Natural killer cell (primary cell): ENCODE measurements at regions not wholly inside any gene's neighbourhood (a gene's known extent, or its start where the extent isn't known, plus 50 kb on each side); places are given as distances from the start of the nearest gene placed in this dataset.

Experiments used
- ATAC-seq, 3 donors: fragments of 150-1000 bp in 2 of 3; fragments of 200-7000 bp in 1 of 3; cut with Tn5 transposase; 1 replicate in 1 of 3; 2 replicates in 2 of 3; pipeline ENCODE4 v1.10.0; 2021; ENCODE audit warnings: mild to moderate bottlenecking in 2 of 3, moderate library complexity in 2 of 3
- DNase-seq, 2 donors: peaks; one replicate each; pipeline versions ENCODE4 v3.0.0 to v3.0.0-alpha.2; 2013 to 2021; ENCODE audit warnings: mixed read lengths in 1 of 2
- H3K27ac ChIP-seq: one replicate; pipeline ENCODE4 v1.5.1; 2013; ENCODE audit warnings: mild to moderate bottlenecking, low read length
- H3K27me3 ChIP-seq: one replicate; pipeline ENCODE4 v1.6.1; 2013; ENCODE audit warnings: low read length; ENCODE audit not compliant: control insufficient read depth, insufficient read depth
- H3K36me3 ChIP-seq: one replicate; pipeline ENCODE4 v1.6.1; 2013; ENCODE audit warnings: low read length; ENCODE audit not compliant: control insufficient read depth, insufficient read depth
- H3K4me1 ChIP-seq: one replicate; pipeline ENCODE4 v1.6.1; 2013; ENCODE audit warnings: low read length; ENCODE audit not compliant: control insufficient read depth, insufficient read depth
- H3K4me3 ChIP-seq: one replicate; pipeline ENCODE4 v1.5.1; 2013; ENCODE audit warnings: low read length
- H3K9me3 ChIP-seq: one replicate; pipeline ENCODE4 v1.6.1; 2013; ENCODE audit warnings: low read length; ENCODE audit not compliant: control insufficient read depth, insufficient read depth
- H3K27ac Mint-ChIP-seq, 2 donors: one replicate each; pipeline ENCODE4 v1.8.0; 2022; ENCODE audit warnings: mild to moderate bottlenecking in 2 of 2, mixed read lengths in 2 of 2, moderate library complexity in 1 of 2
- H3K27me3 Mint-ChIP-seq, 2 donors: one replicate each; pipeline ENCODE4 v1.8.0; 2022; ENCODE audit warnings: low read depth in 2 of 2, mixed read lengths in 2 of 2
- H3K36me3 Mint-ChIP-seq: one replicate; pipeline ENCODE4 v1.8.0; 2022; ENCODE audit warnings: mixed read lengths
- H3K4me1 Mint-ChIP-seq, 2 donors: one replicate each; pipeline ENCODE4 v1.8.0; 2022; ENCODE audit warnings: mixed read lengths in 2 of 2
- H3K4me3 Mint-ChIP-seq: one replicate; pipeline ENCODE4 v1.8.0; 2022; ENCODE audit warnings: mild to moderate bottlenecking, moderate library complexity, mixed read lengths
- H3K9me3 Mint-ChIP-seq, 2 donors: one replicate each; pipeline ENCODE4 v1.8.0; 2022; ENCODE audit warnings: mixed read lengths in 2 of 2
- WGBS: methylation state at CpG from one replicate; pipeline ENCODE4 v1.1.7; 2013; ENCODE audit warnings: missing lambda C conversion rate; ENCODE audit not compliant: insufficient coverage; 5-methylcytosine and 5-hydroxymethylcytosine counted together
- intact Hi-C: fragments of 100-400 bp; cut with micrococcal nuclease; formaldehyde crosslinking; loops from one replicate; pipeline ENCODE4 v1.14.2; 2022
- TF ChIP-seq, protein P1 (sequence below): fragments of 200-600 bp; IDR thresholded peaks from one replicate; pipeline ENCODE4 v1.8.0; 2022; ENCODE audit warnings: antibody characterized with exemption

DNA sequence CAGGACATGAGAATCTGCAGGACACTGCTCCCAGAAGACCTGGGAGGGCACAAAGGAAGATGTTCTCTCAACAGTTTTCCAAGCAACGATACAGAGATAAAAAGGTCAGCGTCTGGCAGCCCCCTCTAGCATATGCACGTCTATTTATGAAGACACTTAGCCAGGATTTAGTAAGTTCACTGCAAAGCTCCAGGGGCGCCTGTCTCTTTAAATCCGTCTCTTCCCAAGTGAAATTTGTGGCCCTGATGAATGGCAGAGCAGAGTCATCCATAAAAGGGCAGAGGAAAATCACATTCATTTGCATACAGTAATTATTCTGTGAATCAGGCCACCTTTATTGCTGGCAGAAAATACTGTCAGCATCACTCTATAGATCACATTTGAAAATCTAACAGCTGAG is 390.9 kb upstream of the SMIM21 start:
- Mint-ChIP-seq H3K4me1 (no peaks in the 10 kb centered on the region), H3K27ac (no peak overlapping the region), H3K4me3 (no peak overlapping the region), H3K36me3 (no peaks in the 10 kb centered on the region), H3K9me3 (peaks cover 0 to 5% of the 10 kb centered on the region in 2 donors), H3K27me3 (peaks cover 9% of the 10 kb centered on the region in 2 donors)
- WGBS, result 80% methylated on average over 5 of the region's 5 CpGs
- ATAC-seq, result no peak
- H3K27me3 ChIP-seq, result no peaks in the 10 kb centered on the region
- TF ChIP-seq, protein P1, sequence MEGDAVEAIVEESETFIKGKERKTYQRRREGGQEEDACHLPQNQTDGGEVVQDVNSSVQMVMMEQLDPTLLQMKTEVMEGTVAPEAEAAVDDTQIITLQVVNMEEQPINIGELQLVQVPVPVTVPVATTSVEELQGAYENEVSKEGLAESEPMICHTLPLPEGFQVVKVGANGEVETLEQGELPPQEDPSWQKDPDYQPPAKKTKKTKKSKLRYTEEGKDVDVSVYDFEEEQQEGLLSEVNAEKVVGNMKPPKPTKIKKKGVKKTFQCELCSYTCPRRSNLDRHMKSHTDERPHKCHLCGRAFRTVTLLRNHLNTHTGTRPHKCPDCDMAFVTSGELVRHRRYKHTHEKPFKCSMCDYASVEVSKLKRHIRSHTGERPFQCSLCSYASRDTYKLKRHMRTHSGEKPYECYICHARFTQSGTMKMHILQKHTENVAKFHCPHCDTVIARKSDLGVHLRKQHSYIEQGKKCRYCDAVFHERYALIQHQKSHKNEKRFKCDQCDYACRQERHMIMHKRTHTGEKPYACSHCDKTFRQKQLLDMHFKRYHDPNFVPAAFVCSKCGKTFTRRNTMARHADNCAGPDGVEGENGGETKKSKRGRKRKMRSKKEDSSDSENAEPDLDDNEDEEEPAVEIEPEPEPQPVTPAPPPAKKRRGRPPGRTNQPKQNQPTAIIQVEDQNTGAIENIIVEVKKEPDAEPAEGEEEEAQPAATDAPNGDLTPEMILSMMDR, result no peak
- H3K36me3 ChIP-seq, result no peaks in the 10 kb centered on the region
- DNase-seq, result no peak
- no peak overlapping the region for H3K27ac ChIP-seq
- no peak overlapping the region for H3K4me3 ChIP-seq
- H3K9me3 ChIP-seq, result no peaks in the 10 kb centered on the region
- H3K4me1 ChIP-seq, result no peaks in the 10 kb centered on the region
- intact Hi-C loops, result no loop called here

DNA sequence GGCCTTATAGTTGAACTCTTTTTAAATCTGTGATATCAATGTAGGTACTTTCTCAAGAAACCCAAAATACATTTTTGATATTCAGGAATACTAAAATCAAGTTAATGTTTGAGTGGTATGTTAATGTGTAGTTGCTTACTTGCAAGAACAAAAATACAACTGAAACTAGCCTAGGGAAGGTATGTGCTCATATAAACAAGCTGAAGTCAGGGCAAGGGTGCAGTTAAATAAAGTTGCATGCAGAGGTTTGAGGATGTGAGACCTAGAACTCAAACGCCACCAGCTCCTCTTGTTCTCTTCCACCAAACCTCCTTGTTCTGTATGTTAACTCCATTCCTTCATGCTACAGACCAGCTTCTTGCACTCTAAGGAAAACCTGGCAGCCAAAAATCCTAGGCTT is 388.3 kb upstream of the SMIM21 start:
- 79% methylated on average over 1 of the region's 1 CpG for WGBS
- H3K9me3 Mint-ChIP-seq, result peaks cover 0 to 3% of the 10 kb centered on the region in 2 donors
- intact Hi-C loops, result no loop called here
- no peak overlapping the region for H3K4me3 Mint-ChIP-seq
- Histone ChIP-seq H3K9me3 (no peaks in the 10 kb centered on the region), H3K36me3 (no peaks in the 10 kb centered on the region), H3K27ac (no peak overlapping the region), H3K4me1 (no peaks in the 10 kb centered on the region), H3K4me3 (no peak overlapping the region), H3K27me3 (no peaks in the 10 kb centered on the region)
- TF ChIP-seq, protein P1, result no peak
- no peaks in the 10 kb centered on the region for H3K36me3 Mint-ChIP-seq
- no peak for DNase-seq
- no peak overlapping the region for H3K27ac Mint-ChIP-seq
- peaks cover 9 to 11% of the 10 kb centered on the region in 2 donors for H3K27me3 Mint-ChIP-seq
- H3K4me1 Mint-ChIP-seq, result no peaks in the 10 kb centered on the region
- ATAC-seq, result no peak

DNA sequence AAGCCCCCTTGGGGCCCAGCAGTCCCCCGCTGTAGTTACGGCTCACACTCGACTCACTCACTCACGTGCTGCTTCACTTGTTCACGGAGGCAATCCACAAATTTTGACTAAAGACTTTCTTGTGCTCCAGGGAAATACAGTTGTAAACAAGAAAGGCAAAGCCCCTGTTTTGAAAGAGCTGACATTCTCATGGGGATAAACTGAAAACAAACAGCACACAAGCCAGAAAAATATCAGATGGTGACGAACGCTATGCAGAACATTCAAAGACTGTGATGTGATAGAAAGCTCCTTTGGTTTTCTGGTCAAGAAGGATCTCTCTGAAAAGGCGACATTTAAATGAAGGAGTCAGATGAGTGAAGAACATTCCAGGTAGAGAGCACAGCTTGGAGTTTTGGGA is 385.3 kb upstream of the SMIM21 start:
- DNase-seq, result no peak
- Histone ChIP-seq H3K27ac (no peak overlapping the region), H3K27me3 (no peaks in the 10 kb centered on the region), H3K4me1 (no peaks in the 10 kb centered on the region), H3K36me3 (no peaks in the 10 kb centered on the region), H3K9me3 (no peaks in the 10 kb centered on the region), H3K4me3 (no peak overlapping the region)
- intact Hi-C loops, result no loop called here
- H3K9me3 Mint-ChIP-seq, result no peaks in the 10 kb centered on the region
- no peak for ATAC-seq
- no peaks in the 10 kb centered on the region for H3K4me1 Mint-ChIP-seq
- no peak overlapping the region for H3K4me3 Mint-ChIP-seq
- no peaks in the 10 kb centered on the region for H3K36me3 Mint-ChIP-seq
- H3K27me3 Mint-ChIP-seq, result peaks cover 0 to 13% of the 10 kb centered on the region in 2 donors
- H3K27ac Mint-ChIP-seq, result no peak overlapping the region
- WGBS, result 87% methylated on average over 8 of the region's 8 CpGs
- TF ChIP-seq, protein P1, result no peak

DNA sequence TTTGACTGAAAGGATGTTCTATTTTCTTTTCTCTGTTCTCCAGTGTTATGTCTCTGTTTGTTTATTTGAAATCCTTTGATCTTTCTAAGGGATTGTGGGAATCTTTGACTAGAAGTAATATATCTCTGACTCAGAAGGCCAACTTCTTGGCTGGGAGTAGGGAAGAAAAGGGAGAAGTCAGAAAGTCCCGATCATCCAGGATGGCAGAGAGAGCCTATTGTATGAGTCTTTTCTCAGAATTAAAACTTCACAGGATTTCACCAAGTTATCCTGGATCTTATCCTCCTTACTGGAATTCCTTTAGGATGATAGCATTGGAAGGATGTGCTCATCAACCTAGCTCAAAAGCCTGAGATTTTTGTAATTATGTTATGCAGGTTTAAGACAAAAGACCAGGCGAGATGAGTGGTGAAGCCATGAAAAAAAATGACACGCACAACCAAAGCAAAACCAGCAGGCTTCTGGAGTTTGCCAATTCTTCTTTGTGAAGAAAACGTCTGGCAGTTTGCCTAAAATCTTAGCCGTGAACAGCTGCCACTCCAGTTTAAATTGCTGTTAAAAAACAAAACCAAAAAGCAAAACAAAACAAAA is 383.6 kb upstream of the SMIM21 start:
- no peak overlapping the region for H3K4me3 Mint-ChIP-seq
- peaks cover 0 to 13% of the 10 kb centered on the region in 2 donors for H3K27me3 Mint-ChIP-seq
- H3K36me3 Mint-ChIP-seq, result no peaks in the 10 kb centered on the region
- no peaks in the 10 kb centered on the region for H3K4me1 Mint-ChIP-seq
- WGBS, result 80% methylated on average over 4 of the region's 5 CpGs
- H3K9me3 ChIP-seq, result no peaks in the 10 kb centered on the region
- no peak overlapping the region for H3K27ac ChIP-seq
- no peaks in the 10 kb centered on the region for H3K4me1 ChIP-seq
- no peaks in the 10 kb centered on the region for H3K36me3 ChIP-seq
- H3K9me3 Mint-ChIP-seq, result no peaks in the 10 kb centered on the region
- DNase-seq (no peak), ATAC-seq (no peak)
- intact Hi-C loops, result no loop called here
- H3K27ac Mint-ChIP-seq, result no peak overlapping the region
- TF ChIP-seq, protein P1, result no peak
- H3K4me3 ChIP-seq, result no peak overlapping the region
- H3K27me3 ChIP-seq, result no peaks in the 10 kb centered on the region
